HG03469 (cell line): ENCODE measurements at regions not wholly inside any gene's neighbourhood (a gene's known extent, or its start where the extent isn't known, plus 50 kb on each side); places are given as distances from the start of the nearest gene placed in this dataset.
"Not testable (repeated sequence)": the region's sequence is repeated elsewhere in the genome, so short reads cannot be mapped to it uniquely, and the experiment has no call there.

Source experiments
- ATAC-seq: cut with Tn5 transposase; IDR thresholded peaks from one replicate; pipeline ENCODE4 v1.9.1; 2021; ENCODE audit warnings: mild to moderate bottlenecking, moderate library complexity, moderate number of reproducible peaks; ENCODE audit not compliant: unreplicated experiment

- ATAC-seq, result no peak
These were observed 1690.0 kb downstream of the PCDH9 start for GRCh38 chr13:65540175-65540574.

GRCh38 chr13:65535370-65535769 is 1694.8 kb downstream of the PCDH9 start:
- no peak for ATAC-seq

GRCh38 chr13:65532231-65532630 is 1697.9 kb downstream of the PCDH9 start:
- no peak for ATAC-seq

GRCh38 chr13:65530688-65531087 is 1699.4 kb downstream of the PCDH9 start:
- ATAC-seq, result no peak

GRCh38 chr13:65529541-65529940 is 1700.6 kb downstream of the PCDH9 start:
- no peak for ATAC-seq

- ATAC-seq, result no peak
These were observed 1721.4 kb downstream of the PCDH9 start for GRCh38 chr13:65508745-65509144.

- ATAC-seq, result no peak
These were observed 1721.8 kb downstream of the PCDH9 start for GRCh38 chr13:65508338-65508737.

GRCh38 chr13:65505941-65506340 is 1724.2 kb downstream of the PCDH9 start:
- ATAC-seq, result no peak

GRCh38 chr13:65504213-65504612 is 1725.9 kb downstream of the PCDH9 start:
- no peak for ATAC-seq

GRCh38 chr13:65500481-65500880 is 1729.7 kb downstream of the PCDH9 start:
- ATAC-seq, result no peak

- ATAC-seq, result no peak
These were observed 1730.9 kb downstream of the PCDH9 start for GRCh38 chr13:65499256-65499655.

GRCh38 chr13:65497265-65497664 is 1732.9 kb downstream of the PCDH9 start:
- ATAC-seq, result no peak

- ATAC-seq, result not testable (repeated sequence)
These were observed 1739.4 kb downstream of the PCDH9 start for GRCh38 chr13:65490725-65491124.

- ATAC-seq, result no peak
These were observed 1741.5 kb downstream of the PCDH9 start for GRCh38 chr13:65488606-65489005.

GRCh38 chr13:65479692-65480091 is 1750.4 kb downstream of the PCDH9 start:
- no peak for ATAC-seq

GRCh38 chr13:65473196-65473595 is 1756.9 kb downstream of the PCDH9 start:
- ATAC-seq, result no peak

- ATAC-seq, result no peak
These were observed 1757.8 kb downstream of the PCDH9 start for GRCh38 chr13:65472336-65472735.

- no peak for ATAC-seq
These were observed 1759.4 kb downstream of the PCDH9 start for GRCh38 chr13:65470781-65471180.

- no peak for ATAC-seq
These were observed 1761.5 kb downstream of the PCDH9 start for GRCh38 chr13:65468628-65469027.

- no peak for ATAC-seq
These were observed 1768.5 kb downstream of the PCDH9 start for GRCh38 chr13:65461590-65461989.

- no peak for ATAC-seq
These were observed 1770.0 kb downstream of the PCDH9 start for GRCh38 chr13:65460136-65460535.

- no peak for ATAC-seq
These were observed 1773.8 kb downstream of the PCDH9 start for GRCh38 chr13:65456150-65456912.

- ATAC-seq, result no peak
These were observed 1775.7 kb downstream of the PCDH9 start for GRCh38 chr13:65454403-65454802.
